Panc1 (cell line): ENCODE measurements at regions not wholly inside any gene's neighbourhood (a gene's known extent, or its start where the extent isn't known, plus 50 kb on each side); places are given as distances from the start of the nearest gene placed in this dataset.

Experiments
- CTCF ChIP-seq: fragments of 450-650 bp; IDR thresholded peaks from 2 replicates; pipeline ENCODE4 v1.5.1; 2017; ENCODE audit warnings: mild to moderate bottlenecking
- POLR2AphosphoS5 ChIP-seq: IDR thresholded peaks from 2 replicates; pipeline ENCODE4 v1.6.1; 2012; ENCODE audit warnings: mild to moderate bottlenecking, low read depth, low read length, moderate library complexity
- REST ChIP-seq, 2 experiments: IDR thresholded peaks; 2 replicates each; pipeline ENCODE4 v1.6.1; 2011 to 2012; ENCODE audit warnings: low read depth in 2 of 2, control low read depth in 1 of 2, low read length in 1 of 2, mild to moderate bottlenecking in 1 of 2, moderate library complexity in 1 of 2; ENCODE audit not compliant: insufficient read depth in 1 of 2
- SIN3A ChIP-seq: IDR thresholded peaks from 2 replicates; pipeline ENCODE4 v1.6.1; 2012; ENCODE audit warnings: low read depth, mild to moderate bottlenecking, low read length, moderate library complexity, borderline replicate concordance; ENCODE audit not compliant: insufficient read depth
- TCF7L2 ChIP-seq: IDR thresholded peaks from 2 replicates; pipeline ENCODE4 v1.6.1; 2011; ENCODE audit warnings: mild to moderate bottlenecking, low read depth, low read length, inconsistent platforms

DNA sequence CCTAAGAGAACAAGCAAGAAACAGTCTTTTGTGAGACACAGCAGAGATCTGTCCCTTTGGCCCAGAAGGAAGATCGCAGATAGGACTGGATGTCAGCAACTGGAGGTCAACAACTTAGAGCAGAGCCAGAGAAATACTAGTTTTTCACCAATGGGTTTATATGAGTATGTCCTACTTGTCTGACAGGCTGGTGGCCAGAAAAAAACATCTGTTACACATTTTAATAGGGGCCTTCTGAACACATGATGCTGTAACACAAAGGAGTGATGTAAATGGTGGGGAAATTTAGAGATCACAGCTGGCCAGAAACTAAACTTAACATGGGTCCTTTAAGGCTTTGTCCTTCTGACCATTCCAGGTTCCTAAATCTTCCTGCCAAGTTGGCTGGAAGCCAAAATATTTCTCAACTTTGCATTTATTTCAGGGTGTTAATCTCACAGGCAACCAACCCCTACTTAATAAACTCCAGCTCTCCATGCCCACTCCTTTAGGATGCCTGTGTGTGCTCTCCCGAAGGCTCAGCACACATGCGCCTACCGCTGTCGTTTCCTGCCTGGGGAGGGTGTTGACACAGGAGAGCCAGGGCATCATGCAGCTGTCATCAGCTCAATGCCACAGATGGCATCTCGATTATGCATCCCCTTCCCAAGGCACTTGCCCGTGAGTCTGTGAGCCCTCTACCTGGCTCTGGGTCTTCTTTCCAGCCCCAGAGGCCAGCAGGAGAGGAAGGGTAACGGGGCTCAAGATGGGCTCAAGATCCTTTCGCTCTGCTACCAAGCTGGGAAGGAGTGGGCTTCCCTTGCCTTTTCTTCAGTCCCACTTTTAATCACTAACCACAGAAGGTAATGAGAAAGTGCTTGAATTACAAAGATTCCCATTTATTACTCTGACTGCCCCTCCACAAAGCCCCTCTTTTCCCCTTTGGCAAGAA is 252.5 kb downstream of the ETAA1 start:
- TF ChIP-seq CTCF, result no peak
- no peak for TF ChIP-seq POLR2AphosphoS5
- no peak for TF ChIP-seq REST (IDR thresholded peaks at IDR 0.05; ENCODE audit: insufficient read depth in 1 of 2, low read depth in 2 of 2, low read length in 1 of 2)
- no peak for TF ChIP-seq TCF7L2
- TF ChIP-seq SIN3A, result no peak
